OCI-LY1 (cell line): ENCODE measurements at regions not wholly inside any gene's neighbourhood (a gene's known extent, or its start where the extent isn't known, plus 50 kb on each side); places are given as distances from the start of the nearest gene placed in this dataset.

Experiments used
- H2AFZ ChIP-seq: fragments of 200-600 bp; sonication (generic), shearing (Covaris generic); 2 replicates; pipeline ENCODE4 v1.6.0; 2014; ENCODE audit warnings: antibody characterized with exemption, mild to moderate bottlenecking, low read length
- H3F3A ChIP-seq: fragments of 200-600 bp; sonication (generic), shearing (Covaris generic); 2 replicates; pipeline ENCODE4 v1.6.0; 2014; ENCODE audit warnings: mild to moderate bottlenecking, antibody characterized with exemption, low read length, moderate library complexity; ENCODE audit not compliant: insufficient read depth
- H3K27ac ChIP-seq: fragments of 200-600 bp; sonication (generic); 2 replicates; pipeline ENCODE4 v1.5.1; 2014; ENCODE audit warnings: low read length, mixed run types, mild to moderate bottlenecking, low read depth; ENCODE audit not compliant: poor library complexity, severe bottlenecking
- H3K27me3 ChIP-seq: fragments of 200-600 bp; sonication (generic); 2 replicates; pipeline ENCODE4 v1.6.0; 2014; ENCODE audit warnings: antibody characterized with exemption, mild to moderate bottlenecking, low read length, moderate library complexity; ENCODE audit not compliant: insufficient read depth
- H3K36me3 ChIP-seq: fragments of 200-600 bp; sonication (generic); 2 replicates; pipeline ENCODE4 v1.6.1; 2014; ENCODE audit warnings: mild to moderate bottlenecking, antibody characterized with exemption, low read length, moderate library complexity, mixed read lengths; ENCODE audit not compliant: insufficient read depth
- H3K4me1 ChIP-seq: fragments of 200-600 bp; sonication (generic); 2 replicates; pipeline ENCODE4 v1.5.1; 2014; ENCODE audit warnings: mild to moderate bottlenecking, low read length, moderate library complexity; ENCODE audit not compliant: insufficient read depth, severe bottlenecking
- H3K4me2 ChIP-seq: fragments of 200-600 bp; sonication (generic), shearing (Covaris generic); 2 replicates; pipeline ENCODE4 v1.6.1; 2014; ENCODE audit warnings: low read length
- H3K4me3 ChIP-seq: fragments of 200-600 bp; sonication (generic); 2 replicates; pipeline ENCODE4 v1.5.1; 2014; ENCODE audit warnings: low read length, low read depth, mild to moderate bottlenecking, mixed read lengths; ENCODE audit not compliant: poor library complexity, severe bottlenecking
- H3K79me2 ChIP-seq: fragments of 200-600 bp; shearing (Covaris generic); 2 replicates; pipeline ENCODE4 v1.6.1; 2016; ENCODE audit warnings: mixed run types, low read length, mixed read lengths; ENCODE audit not compliant: insufficient read depth
- H3K9ac ChIP-seq: fragments of 200-600 bp; sonication (generic), shearing (Covaris generic); 2 replicates; pipeline ENCODE4 v1.6.1; 2014; ENCODE audit warnings: mild to moderate bottlenecking, low read length, mixed read lengths
- H3K9me2 ChIP-seq: fragments of 200-600 bp; sonication (generic), shearing (Covaris generic); 2 replicates; pipeline ENCODE4 v1.6.1; 2014; ENCODE audit warnings: low read depth, mild to moderate bottlenecking, low read length, mixed read lengths
- H3K9me3 ChIP-seq: fragments of 200-600 bp; shearing (Covaris generic); 2 replicates; pipeline ENCODE4 v1.6.1; 2014; ENCODE audit warnings: low read length, mixed read lengths
- H4K20me1 ChIP-seq: fragments of 200-600 bp; sonication (generic), shearing (Covaris generic); 2 replicates; pipeline ENCODE4 v1.6.0; 2016; ENCODE audit warnings: mild to moderate bottlenecking, low read length; ENCODE audit not compliant: insufficient read depth
- CTCF ChIP-seq: fragments of 200-600 bp; sonication (generic), shearing (Covaris generic); IDR thresholded peaks from 2 replicates; pipeline ENCODE4 v1.5.1; 2017; ENCODE audit warnings: mild to moderate bottlenecking, antibody characterized with exemption, low read length, moderate library complexity, mixed read lengths
- EZH2 ChIP-seq: fragments of 200-600 bp; sonication (generic), shearing (Covaris generic); IDR thresholded peaks from 2 replicates; pipeline ENCODE4 v1.8.0; 2017; ENCODE audit warnings: borderline replicate concordance, mixed run types, mild to moderate bottlenecking, antibody characterized with exemption, low read length, moderate library complexity, mixed read lengths

- H3K4me2 ChIP-seq = no peak overlapping the region
- no peaks in the 10 kb centered on the region for H3F3A ChIP-seq
- no peaks in the 10 kb centered on the region for H3K36me3 ChIP-seq
- TF ChIP-seq CTCF = no peak
- no peak for TF ChIP-seq EZH2
- no peaks in the 10 kb centered on the region for H4K20me1 ChIP-seq
- H3K4me1 ChIP-seq = no peaks in the 10 kb centered on the region
- H3K79me2 ChIP-seq = no peaks in the 10 kb centered on the region
- no peaks in the 10 kb centered on the region for H3K9me3 ChIP-seq
- no peak overlapping the region for H3K27ac ChIP-seq
- no peak overlapping the region for H3K9ac ChIP-seq
- no peaks in the 10 kb centered on the region for H3K9me2 ChIP-seq
- no peak overlapping the region for H2AFZ ChIP-seq
- no peak overlapping the region for H3K4me3 ChIP-seq
- no peaks in the 10 kb centered on the region for H3K27me3 ChIP-seq
Observed at GRCh38 chr2:12341920-12342319, 374.8 kb upstream of the TRIB2 start.

- Histone ChIP-seq H3K27ac (no peak overlapping the region), H3K9me2 (no peaks in the 10 kb centered on the region), H2AFZ (no peak overlapping the region), H3K9me3 (no peaks in the 10 kb centered on the region), H3K36me3 (no peaks in the 10 kb centered on the region), H3K4me2 (no peak overlapping the region), H3K4me1 (no peaks in the 10 kb centered on the region), H3K4me3 (no peak overlapping the region), H3K27me3 (no peaks in the 10 kb centered on the region), H3K9ac (no peak overlapping the region), H3K79me2 (no peaks in the 10 kb centered on the region), H4K20me1 (no peaks in the 10 kb centered on the region), H3F3A (no peaks in the 10 kb centered on the region)
- no peak for TF ChIP-seq EZH2
- TF ChIP-seq CTCF = no peak
Observed at GRCh38 chr2:12343141-12343540, 373.6 kb upstream of the TRIB2 start.

GRCh38 chr2:12347066-12347493 lies 369.7 kb upstream of the TRIB2 start:
- TF ChIP-seq CTCF (no peak), EZH2 (no peak)
- Histone ChIP-seq H3K9ac (no peak overlapping the region), H3K9me3 (no peaks in the 10 kb centered on the region), H3K4me2 (no peak overlapping the region), H3K4me3 (no peak overlapping the region), H4K20me1 (no peaks in the 10 kb centered on the region), H3K27ac (no peak overlapping the region), H3K9me2 (no peaks in the 10 kb centered on the region), H3K36me3 (no peaks in the 10 kb centered on the region), H3K79me2 (no peaks in the 10 kb centered on the region), H3K27me3 (no peaks in the 10 kb centered on the region), H2AFZ (no peak overlapping the region), H3K4me1 (no peaks in the 10 kb centered on the region), H3F3A (no peaks in the 10 kb centered on the region)
